SK-N-SH (cell line): ENCODE measurements at regions not wholly inside any gene's neighbourhood (a gene's known extent, or its start where the extent isn't known, plus 50 kb on each side); places are given as distances from the start of the nearest gene placed in this dataset.

Source experiments
- CTCF ChIA-PET: fragments of 300-600, 350-600 bp; formaldehyde crosslinking; extraction: SDS; loops from one replicate; lab custom pipeline; 2021; lab: Yijun Ruan, JAX
- POLR2A ChIA-PET: fragments of 350-600 bp; sonication (Branson Sonifier 250); formaldehyde crosslinking; extraction: SDS; loops from one replicate; lab custom pipeline; 2020; ENCODE audit warnings: antibody characterized with exemption, inconsistent platforms; lab: Yijun Ruan, JAX
- DNase-seq: peaks from one replicate; pipeline ENCODE4 v3.0.0; 2012
- H2AFZ ChIP-seq: fragments of 200-600 bp; sonication (generic); 2 replicates; pipeline ENCODE4 v1.8.1; 2016; ENCODE audit warnings: antibody characterized with exemption, mild to moderate bottlenecking, low read depth
- H3F3A ChIP-seq: fragments of 200-600 bp; sonication (generic); replicated peaks from 2 replicates; pipeline ENCODE3; 2016; ENCODE audit warnings: antibody characterized with exemption, mild to moderate bottlenecking; ENCODE audit not compliant: insufficient read depth
- H3K27ac ChIP-seq, 2 experiments: fragments of 200-500 bp in 1 of 2; fragments of 200-600 bp in 1 of 2; sonication (Bioruptor generic) in 1 of 2; sonication (generic), shearing (Covaris generic) in 1 of 2; 2 replicates each; pipeline versions ENCODE4 v1.5.1 to v1.6.1; 2014 to 2016; ENCODE audit warnings: low read depth in 2 of 2, inconsistent platforms in 1 of 2, low read length in 1 of 2, mild to moderate bottlenecking in 1 of 2, mixed read lengths in 1 of 2
- H3K27me3 ChIP-seq: fragments of 200-600 bp; sonication (generic), shearing (Covaris generic); 2 replicates; pipeline ENCODE4 v1.6.1; 2016; ENCODE audit warnings: mixed run types; ENCODE audit not compliant: insufficient read depth
- H3K36me3 ChIP-seq, 2 experiments: fragments of 200-500 bp in 1 of 2; fragments of 200-600 bp in 1 of 2; sonication (Bioruptor generic) in 1 of 2; sonication (generic) in 1 of 2; replicated peaks in 1 of 2; 2 replicates each; pipeline versions ENCODE3 to v1.5.1; 2014 to 2016; ENCODE audit warnings: low read length in 1 of 2, mild to moderate bottlenecking in 1 of 2; ENCODE audit not compliant: insufficient read depth in 2 of 2, control insufficient read depth in 1 of 2
- H3K4me1 ChIP-seq, 2 experiments: fragments of 200-500 bp in 1 of 2; fragments of 200-600 bp in 1 of 2; sonication (Bioruptor generic) in 1 of 2; sonication (generic), shearing (Covaris generic) in 1 of 2; 2 replicates each; pipeline versions ENCODE4 v1.5.1 to v1.6.1; 2014 to 2016; ENCODE audit warnings: low read depth in 1 of 2, low read length in 1 of 2, mixed run types in 1 of 2; ENCODE audit not compliant: insufficient read depth in 2 of 2, control insufficient read depth in 1 of 2
- H3K4me2 ChIP-seq: fragments of 200-600 bp; sonication (generic), shearing (Covaris generic); 2 replicates; pipeline ENCODE4 v1.6.1; 2017; ENCODE audit warnings: mixed run types
- H3K4me3 ChIP-seq, 2 experiments: fragments of 200-500 bp in 1 of 2; fragments of 200-600 bp in 1 of 2; sonication (Bioruptor generic) in 1 of 2; sonication (generic), shearing (Covaris generic) in 1 of 2; 2 replicates each; pipeline versions ENCODE4 v1.5.1 to v1.8.1; 2014 to 2016; ENCODE audit warnings: low read depth in 2 of 2, inconsistent platforms in 1 of 2, low read length in 1 of 2, mild to moderate bottlenecking in 1 of 2, mixed read lengths in 1 of 2, moderate library complexity in 1 of 2
- H3K79me2 ChIP-seq: fragments of 200-600 bp; sonication (generic); 2 replicates; pipeline ENCODE4 v1.8.1; 2017; ENCODE audit warnings: mild to moderate bottlenecking; ENCODE audit not compliant: insufficient read depth
- H3K9ac ChIP-seq: fragments of 200-600 bp; sonication (generic); 2 replicates; pipeline ENCODE4 v1.6.1; 2017; ENCODE audit warnings: mixed run types
- H3K9me2 ChIP-seq: fragments of 200-600 bp; sonication (generic); 2 replicates; pipeline ENCODE4 v1.6.1; 2017; ENCODE audit warnings: mixed run types
- H3K9me3 ChIP-seq: fragments of 200-600 bp; sonication (generic); 2 replicates; pipeline ENCODE4 v1.6.1; 2017; ENCODE audit warnings: mixed run types, mild to moderate bottlenecking, moderate library complexity
- H4K20me1 ChIP-seq: fragments of 200-600 bp; sonication (generic); 2 replicates; pipeline ENCODE4 v1.6.1; 2017; ENCODE audit warnings: mild to moderate bottlenecking, mixed run types; ENCODE audit not compliant: insufficient read depth
- ELF1 ChIP-seq: IDR thresholded peaks from 2 replicates; pipeline ENCODE4 v1.4.0; 2012
- FOSL2 ChIP-seq: IDR thresholded peaks from 2 replicates; pipeline ENCODE4 v1.4.0; 2012; ENCODE audit warnings: low read depth, mild to moderate bottlenecking, moderate library complexity, borderline replicate concordance
- FOXJ3 ChIP-seq: sonication (generic); formaldehyde crosslinking; IDR thresholded peaks from 2 replicates; pipeline ENCODE4 v1.5.1; 2020; ENCODE audit warnings: mild to moderate bottlenecking, missing genetic modification reagents
- GATA2 ChIP-seq: sonication (generic); formaldehyde crosslinking; IDR thresholded peaks from 2 replicates; pipeline ENCODE4 v1.5.0; 2020; ENCODE audit warnings: mild to moderate bottlenecking, missing genetic modification reagents
- JUND ChIP-seq: IDR thresholded peaks from 2 replicates; pipeline ENCODE4 v1.4.0; 2012
- MAX ChIP-seq: IDR thresholded peaks from 2 replicates; pipeline ENCODE4 v1.4.0; 2012; ENCODE audit warnings: low read depth
- MEF2A ChIP-seq: IDR thresholded peaks from 2 replicates; pipeline ENCODE4 v1.4.0; 2012; ENCODE audit warnings: low read depth, borderline replicate concordance
- NFIC ChIP-seq: IDR thresholded peaks from 2 replicates; pipeline ENCODE4 v1.4.0; 2012; ENCODE audit warnings: borderline replicate concordance
- NRF1 ChIP-seq: IDR thresholded peaks from 2 replicates; pipeline ENCODE4 v1.6.1; 2012; ENCODE audit warnings: low read depth, mild to moderate bottlenecking, low read length
- PBX3 ChIP-seq: IDR thresholded peaks from 2 replicates; pipeline ENCODE4; 2012
- RAD21 ChIP-seq: IDR thresholded peaks from 2 replicates; pipeline ENCODE4 v1.6.1; 2012; ENCODE audit warnings: mild to moderate bottlenecking, low read length
- TAF1 ChIP-seq: IDR thresholded peaks from 2 replicates; pipeline ENCODE4 v1.6.1; 2012; ENCODE audit warnings: low read depth, mild to moderate bottlenecking, low read length, moderate library complexity, borderline replicate concordance
- TCF12 ChIP-seq: IDR thresholded peaks from 2 replicates; pipeline ENCODE4 v1.4.0; 2012
- TEAD4 ChIP-seq: IDR thresholded peaks from 2 replicates; pipeline ENCODE4 v1.4.0; 2012; ENCODE audit warnings: mild to moderate bottlenecking, borderline replicate concordance; ENCODE audit not compliant: insufficient read depth
- YY1 ChIP-seq: IDR thresholded peaks from 2 replicates; pipeline ENCODE4 v1.4.0; 2012; ENCODE audit warnings: low read depth, mild to moderate bottlenecking
- ZBTB33 ChIP-seq: IDR thresholded peaks from 2 replicates; pipeline ENCODE4 v1.4.0; 2012; ENCODE audit warnings: low read depth, borderline replicate concordance
- WGBS: methylation state at CpG from one replicate; pipeline ENCODE4 v1.1.6; 2017; ENCODE audit warnings: low lambda C conversion rate; 5-methylcytosine and 5-hydroxymethylcytosine counted together

- POLR2A ChIA-PET: no interaction called here
Observed at GRCh38 chr19:28224441-28224840, 988.5 kb downstream of the UQCRFS1 start.

GRCh38 chr19:28221736-28222135, 991.2 kb downstream of the UQCRFS1 start:
- TF ChIP-seq PBX3: no peak
- TF ChIP-seq ELF1: no peak
- no peak for TF ChIP-seq RAD21
- TF ChIP-seq NRF1: no peak
- TF ChIP-seq TCF12: no peak
- no peak for TF ChIP-seq YY1
- TF ChIP-seq NFIC: no peak
- TF ChIP-seq MEF2A: no peak
- no peak for TF ChIP-seq MAX
- TF ChIP-seq TAF1: no peak
- no peak for TF ChIP-seq FOSL2
- TF ChIP-seq TEAD4: no peak
- no peak for TF ChIP-seq FOXJ3 (CRISPR knock-in tag)
- TF ChIP-seq GATA2 (CRISPR knock-in tag): no peak
- no peak for TF ChIP-seq ZBTB33
- Histone ChIP-seq H3K79me2 (no peaks in the 10 kb centered on the region), H3K9ac (no peak overlapping the region), H2AFZ (no peak overlapping the region), H3K4me3 (no peak overlapping the region), H4K20me1 (no peaks in the 10 kb centered on the region), H3K27me3 (peaks cover 17% of the 10 kb centered on the region; the same call in 1 of the 2 replicates), H3K36me3 (no peaks in the 10 kb centered on the region), H3F3A (no peaks in the 10 kb centered on the region), H3K27ac (no peak overlapping the region), H3K4me2 (no peak overlapping the region), H3K9me2 (no peaks in the 10 kb centered on the region), H3K4me1 (no peaks in the 10 kb centered on the region), H3K9me3 (no peaks in the 10 kb centered on the region)
- ChIA-PET CTCF (no interaction called here), POLR2A (no interaction called here)
- no peak for DNase-seq
- WGBS: 0% methylated on average over 3 of the region's 3 CpGs

More at GRCh38 chr19:28224441-28224840, 988.5 kb downstream of the UQCRFS1 start:
- no peaks in the 10 kb centered on the region for H4K20me1 ChIP-seq
- WGBS: 17% methylated on average over 8 of the region's 10 CpGs
- H3K79me2 ChIP-seq: no peaks in the 10 kb centered on the region
- no peak overlapping the region for H3K9ac ChIP-seq
- no peaks in the 10 kb centered on the region for H3K9me2 ChIP-seq
- no peaks in the 10 kb centered on the region for H3K9me3 ChIP-seq
- H3K4me1 ChIP-seq: no peaks in the 10 kb centered on the region
- TF ChIP-seq GATA2 (CRISPR knock-in tag): no peak
- TF ChIP-seq NFIC: no peak
- TF ChIP-seq JUND: no peak
- no peak for TF ChIP-seq PBX3
- H3K4me2 ChIP-seq: no peak overlapping the region
- H3F3A ChIP-seq: no peaks in the 10 kb centered on the region
- no peak overlapping the region for H3K27ac ChIP-seq
- H3K27me3 ChIP-seq: peaks cover 17% of the 10 kb centered on the region; the same call in 1 of the 2 replicates
- H2AFZ ChIP-seq: no peak overlapping the region
- no peaks in the 10 kb centered on the region for H3K36me3 ChIP-seq
- no peak for DNase-seq
- CTCF ChIA-PET: no interaction called here
- H3K4me3 ChIP-seq: no peak overlapping the region
